K562 (cell line): ENCODE measurements at regions not wholly inside any gene's neighbourhood (a gene's known extent, or its start where the extent isn't known, plus 50 kb on each side); places are given as distances from the start of the nearest gene placed in this dataset.

Experiments used
- BHLHE40 ChIP-seq: IDR thresholded peaks from 2 replicates; pipeline ENCODE4 v1.6.1; 2011; ENCODE audit warnings: low read length, improper control_type of control experiment
- CBFA2T3 ChIP-seq: fragments of 450-650 bp; IDR thresholded peaks from 2 replicates; pipeline ENCODE4 v1.6.1; 2017
- CSDE1 ChIP-seq, 2 experiments: fragments of 450-650 bp; IDR thresholded peaks; 2 replicates each; pipeline ENCODE4 v1.6.1; 2016; ENCODE audit warnings: mild to moderate bottlenecking in 1 of 2
- CTBP1 ChIP-seq: fragments of 450-650 bp; IDR thresholded peaks from 2 replicates; pipeline ENCODE4 v1.6.1; 2016; ENCODE audit warnings: borderline replicate concordance
- DMBX1 ChIP-seq: fragments of 250-450 bp; sonication (Bioruptor Pico); IDR thresholded peaks from 2 replicates; pipeline ENCODE4 v1.8.0; 2022; ENCODE audit warnings: inconsistent platforms, mild to moderate bottlenecking, moderate library complexity, borderline replicate concordance
- GATAD2B ChIP-seq: fragments of 450-650 bp; IDR thresholded peaks from 2 replicates; pipeline ENCODE4 v1.6.1; 2017; ENCODE audit warnings: mild to moderate bottlenecking, borderline replicate concordance
- JUND ChIP-seq, 2 experiments: IDR thresholded peaks; 2 replicates in 1 of 2; 3 replicates in 1 of 2; pipeline ENCODE4 v1.6.1; 2011; ENCODE audit warnings: borderline replicate concordance in 2 of 2, low read depth in 2 of 2, low read length in 2 of 2, improper control_type of control experiment in 1 of 2, missing biosample characterization in 1 of 2, missing genetic modification characterization in 1 of 2, missing genetic modification reagents in 1 of 2
- MECOM ChIP-seq: fragments of 250-450 bp; sonication (Bioruptor Pico); IDR thresholded peaks from 2 replicates; pipeline ENCODE4 v1.8.0; 2022; ENCODE audit warnings: inconsistent platforms
- MTA2 ChIP-seq: fragments of 450-650 bp; IDR thresholded peaks from 2 replicates; pipeline ENCODE4 v1.6.1; 2016; ENCODE audit warnings: low read depth
- NCOR1 ChIP-seq: fragments of 450-650 bp; IDR thresholded peaks from 2 replicates; pipeline ENCODE4 v1.6.1; 2016; ENCODE audit warnings: mild to moderate bottlenecking, moderate library complexity
- NFIC ChIP-seq: fragments of 450-650 bp; IDR thresholded peaks from 2 replicates; pipeline ENCODE4 v1.6.1; 2017; ENCODE audit warnings: mild to moderate bottlenecking, inconsistent platforms
- PML ChIP-seq: IDR thresholded peaks from 2 replicates; pipeline ENCODE4 v1.6.1; 2012; ENCODE audit warnings: low read length, inconsistent platforms
- PRDM10 ChIP-seq: fragments of 450-650 bp; IDR thresholded peaks from 2 replicates; pipeline ENCODE4 v1.6.1; 2018; ENCODE audit not compliant: partially characterized antibody
- RCOR1 ChIP-seq, 2 experiments: IDR thresholded peaks; 2 replicates each; pipeline ENCODE4 v1.6.1; 2012; ENCODE audit warnings: low read depth in 2 of 2, low read length in 2 of 2, borderline replicate concordance in 1 of 2, improper control_type of control experiment in 1 of 2
- RNF2 ChIP-seq: sonication (generic); IDR thresholded peaks from 2 replicates; pipeline ENCODE4 v1.6.1; 2016
- SMAD4 ChIP-seq: fragments of 250-450 bp; sonication (Bioruptor Pico); conservative IDR thresholded peaks from 2 replicates; pipeline ENCODE4 v1.8.0; 2021; ENCODE audit warnings: inconsistent platforms, mild to moderate bottlenecking, moderate library complexity
- SMARCA4 ChIP-seq: fragments of 450-650 bp; IDR thresholded peaks from 2 replicates; pipeline ENCODE4 v1.6.1; 2016
- STAT5A ChIP-seq: IDR thresholded peaks from 2 replicates; pipeline ENCODE4 v1.6.1; 2012; ENCODE audit warnings: low read length, inconsistent platforms, borderline replicate concordance
- TAF9B ChIP-seq: fragments of 450-650 bp; IDR thresholded peaks from 2 replicates; pipeline ENCODE4 v1.6.1; 2018; ENCODE audit warnings: mild to moderate bottlenecking; ENCODE audit not compliant: partially characterized antibody
- TCF15 ChIP-seq: fragments of 250-450 bp; sonication (Bioruptor Pico); IDR thresholded peaks from 2 replicates; pipeline ENCODE4 v1.8.0; 2022; ENCODE audit warnings: moderate library complexity, mild to moderate bottlenecking, inconsistent platforms
- TCF3 ChIP-seq: sonication (generic); formaldehyde crosslinking; IDR thresholded peaks from 2 replicates; pipeline ENCODE4 v1.4.0; 2020; ENCODE audit warnings: mild to moderate bottlenecking, missing genetic modification reagents
- TRIM24 ChIP-seq, 2 experiments: fragments of 450-650 bp; IDR thresholded peaks; 2 replicates each; pipeline ENCODE4 v1.6.1; 2016
- ZNF778 ChIP-seq: fragments of 450-650 bp; formaldehyde crosslinking; IDR thresholded peaks from 2 replicates; pipeline ENCODE4 v1.4.0; 2020; ENCODE audit warnings: mild to moderate bottlenecking, moderate library complexity
- TF ChIP-seq, protein P1 (sequence below): sonication (generic); formaldehyde crosslinking; IDR thresholded peaks from 2 replicates; pipeline ENCODE4 v1.8.1; 2023; ENCODE audit warnings: mild to moderate bottlenecking, missing genetic modification reagents
- TF ChIP-seq, protein P2 (sequence below): fragments of 450-650 bp; IDR thresholded peaks from 2 replicates; pipeline ENCODE4 v1.6.1; 2016; ENCODE audit warnings: antibody characterized with exemption

DNA sequence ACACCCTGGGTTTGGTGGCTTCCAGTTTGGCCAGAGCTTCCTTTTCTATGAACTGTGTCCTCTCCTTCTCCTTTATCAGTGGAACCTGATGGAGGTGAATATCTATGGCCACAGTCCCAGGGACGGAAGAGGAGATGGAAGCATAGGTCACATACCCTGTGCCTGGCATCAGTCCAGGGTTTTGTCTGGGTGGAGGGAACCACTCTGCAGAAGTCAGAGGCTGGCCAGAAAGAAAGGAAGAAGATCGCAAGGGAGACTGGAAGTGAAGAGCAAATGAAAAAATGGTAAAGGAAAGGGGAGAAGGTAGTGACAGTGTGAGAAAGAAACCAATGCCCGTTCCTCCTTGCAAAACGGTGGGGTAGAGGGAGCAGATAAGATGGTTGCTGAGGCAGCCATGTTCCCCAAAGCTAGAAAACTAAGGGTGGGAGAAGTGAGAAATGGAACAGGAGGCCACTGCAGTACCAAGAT, 77.9 kb upstream of the HECW1 start (continued):
- TF ChIP-seq, protein P1, sequence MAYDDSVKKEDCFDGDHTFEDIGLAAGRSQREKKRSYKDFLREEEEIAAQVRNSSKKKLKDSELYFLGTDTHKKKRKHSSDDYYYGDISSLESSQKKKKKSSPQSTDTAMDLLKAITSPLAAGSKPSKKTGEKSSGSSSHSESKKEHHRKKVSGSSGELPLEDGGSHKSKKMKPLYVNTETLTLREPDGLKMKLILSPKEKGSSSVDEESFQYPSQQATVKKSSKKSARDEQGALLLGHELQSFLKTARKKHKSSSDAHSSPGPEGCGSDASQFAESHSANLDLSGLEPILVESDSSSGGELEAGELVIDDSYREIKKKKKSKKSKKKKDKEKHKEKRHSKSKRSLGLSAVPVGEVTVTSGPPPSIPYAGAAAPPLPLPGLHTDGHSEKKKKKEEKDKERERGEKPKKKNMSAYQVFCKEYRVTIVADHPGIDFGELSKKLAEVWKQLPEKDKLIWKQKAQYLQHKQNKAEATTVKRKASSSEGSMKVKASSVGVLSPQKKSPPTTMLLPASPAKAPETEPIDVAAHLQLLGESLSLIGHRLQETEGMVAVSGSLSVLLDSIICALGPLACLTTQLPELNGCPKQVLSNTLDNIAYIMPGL (CRISPR knock-in tag), result no peak
- TF ChIP-seq PML (0 out of 2 replicates have a peak, but pooled peaks have one; percentile 21), BHLHE40 (no peak), MTA2 (peak; percentile 32; the same call in 1 of the 2 replicates), TCF3 (CRISPR knock-in tag) (peak; percentile 84), NFIC (peak; percentile 97), CTBP1 (peak; percentile 92), ZNF778 (no peak), DMBX1 (CRISPR knock-in tag) (peak; percentile 59), PRDM10 (peak; percentile 81), STAT5A (peak; percentile 63), GATAD2B (peak; percentile 63; the same call in 1 of the 2 replicates), JUND (IDR thresholded peaks at IDR 0.05; ENCODE audit: borderline replicate concordance, low read depth, low read length) (0 out of 2 replicates have a peak, but pooled peaks have one; percentile 21), JUND (tag; IDR thresholded peaks at IDR 0.05; ENCODE audit: borderline replicate concordance, low read depth, low read length) (no peak; the same call in 2 of the 3 replicates), CBFA2T3 (peak; percentile 93), RCOR1 (IDR thresholded peaks at IDR 0.05; ENCODE audit: borderline replicate concordance in 1 of 2, low read depth in 2 of 2, low read length in 2 of 2) (peak; percentile 52 to 65; a peak in 2 of 4 replicates), TAF9B (peak; percentile 26), TRIM24 (IDR thresholded peaks at IDR 0.05) (peak; percentile 78 to 81), TCF15 (CRISPR knock-in tag) (no peak), MECOM (CRISPR knock-in tag) (0 out of 2 replicates have a peak, but pooled peaks have one; percentile 9), CSDE1 (IDR thresholded peaks at IDR 0.05) (0 out of 4 replicates have a peak, but pooled peaks of 1 of the 2 experiments have one; percentile 28), RNF2 (no peak), NCOR1 (peak; percentile 83), SMARCA4 (peak; percentile 68), SMAD4 (peak; percentile 64)
- TF ChIP-seq, protein P2, sequence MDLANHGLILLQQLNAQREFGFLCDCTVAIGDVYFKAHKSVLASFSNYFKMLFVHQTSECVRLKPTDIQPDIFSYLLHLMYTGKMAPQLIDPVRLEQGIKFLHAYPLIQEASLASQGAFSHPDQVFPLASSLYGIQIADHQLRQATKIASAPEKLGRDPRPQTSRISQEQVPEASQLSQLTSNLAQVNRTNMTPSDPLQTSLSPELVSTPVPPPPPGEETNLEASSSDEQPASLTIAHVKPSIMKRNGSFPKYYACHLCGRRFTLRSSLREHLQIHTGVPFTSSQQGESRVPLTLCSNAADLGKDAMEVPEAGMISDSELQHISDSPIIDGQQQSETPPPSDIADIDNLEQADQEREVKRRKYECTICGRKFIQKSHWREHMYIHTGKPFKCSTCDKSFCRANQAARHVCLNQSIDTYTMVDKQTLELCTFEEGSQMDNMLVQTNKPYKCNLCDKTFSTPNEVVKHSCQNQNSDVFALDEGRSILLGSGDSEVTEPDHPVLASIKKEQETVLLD, result 0 out of 2 replicates have a peak, but pooled peaks have one; percentile 32
